NCI-H82 (cell line): ENCODE measurements at regions not wholly inside any gene's neighbourhood (a gene's known extent, or its start where the extent isn't known, plus 50 kb on each side); places are given as distances from the start of the nearest gene placed in this dataset.
A peak's percentile ranks its signal among the peaks of the same experiment; 100 is the strongest.

Source experiments
- DNase-seq: peaks from one replicate; lab custom pipeline; 2025; lab: John Stamatoyannopoulos, UW

GRCh38 chr3:153072382-153072781 is 89.6 kb upstream of the RAP2B start:
- DNase-seq = no peak

DNA sequence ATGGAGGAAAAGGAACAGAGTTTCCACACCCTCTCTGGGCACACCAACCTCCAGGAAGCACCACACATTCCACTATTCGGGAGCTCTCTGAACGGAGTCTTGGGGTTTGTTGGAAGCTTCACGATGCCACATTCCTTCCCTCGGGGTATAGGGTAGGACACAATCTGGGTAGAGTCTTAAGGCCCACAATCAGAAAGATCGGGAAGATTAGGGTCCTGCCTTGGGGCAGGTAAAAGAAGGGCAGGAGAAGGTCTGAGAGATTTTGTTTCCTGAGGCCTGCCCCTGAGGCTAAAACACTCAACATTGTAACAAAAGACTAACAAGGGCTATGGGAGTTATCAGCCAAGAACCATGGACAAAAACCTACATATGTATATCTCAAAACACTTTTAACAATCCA is 89.2 kb upstream of the RAP2B start:
- no peak for DNase-seq

DNA sequence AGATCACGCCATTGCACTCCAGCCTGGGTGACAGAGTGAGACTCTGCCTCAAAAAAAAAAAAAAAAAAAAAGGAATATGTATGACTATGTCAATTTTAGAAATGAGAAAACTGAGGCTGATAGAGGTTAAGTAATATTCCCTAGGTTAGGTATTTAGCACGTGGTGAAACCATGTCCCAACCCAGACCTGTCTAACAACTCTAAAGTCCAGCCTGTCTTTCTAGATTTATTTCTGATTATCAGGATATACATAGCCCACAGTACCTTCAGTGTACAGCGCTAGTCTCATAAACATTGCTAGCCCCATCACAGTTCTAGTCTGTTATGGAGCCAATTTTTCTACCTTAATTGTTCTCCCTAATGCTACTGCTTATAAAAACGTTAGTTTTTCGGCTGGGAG is 88.4 kb upstream of the RAP2B start:
- DNase-seq = no peak

DNA sequence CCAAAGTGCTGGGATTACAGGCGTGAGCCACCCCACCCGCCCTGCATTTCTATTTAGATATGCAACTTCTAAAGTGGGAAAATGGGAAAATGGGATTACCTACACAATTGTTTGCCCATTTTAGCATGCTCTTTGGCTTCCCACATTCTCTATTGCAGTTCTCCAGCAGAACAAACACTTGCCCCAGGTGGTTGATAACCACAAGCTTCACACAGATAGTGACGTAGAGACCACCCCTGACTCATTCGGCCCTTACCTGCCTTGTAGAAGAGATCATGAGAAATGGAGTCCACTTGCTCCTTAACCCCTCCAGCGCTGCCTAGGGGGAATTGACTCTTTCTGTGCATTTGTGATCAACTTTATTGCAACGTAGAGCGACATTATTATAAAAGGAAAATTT is 83.2 kb upstream of the RAP2B start:
- DNase-seq = no peak

GRCh38 chr3:153079386-153079785 is 82.6 kb upstream of the RAP2B start:
- peak; percentile 82 for DNase-seq

DNA sequence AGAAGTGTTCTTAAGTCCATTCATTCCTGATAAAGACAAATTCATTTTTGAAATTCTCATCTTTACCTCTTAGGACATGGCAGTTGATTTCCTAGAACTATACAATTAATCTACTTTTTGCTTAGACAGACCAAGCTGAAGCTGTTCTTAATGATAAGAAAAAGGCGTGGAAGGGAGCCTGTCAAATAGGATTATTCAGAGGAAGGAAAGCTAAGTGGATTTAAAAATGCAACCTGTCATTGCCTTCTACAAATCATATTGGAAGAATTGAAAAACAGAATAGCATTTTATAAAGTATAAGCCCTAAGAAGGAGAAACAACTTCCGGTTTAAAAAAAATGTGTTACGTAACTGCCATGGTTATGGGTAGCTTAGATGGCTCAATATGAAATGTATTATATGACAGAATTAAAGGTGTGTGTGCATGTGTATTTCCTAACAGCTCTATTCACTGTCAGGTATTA is 81.2 kb upstream of the RAP2B start:
- peak; percentile 95 for DNase-seq

DNA sequence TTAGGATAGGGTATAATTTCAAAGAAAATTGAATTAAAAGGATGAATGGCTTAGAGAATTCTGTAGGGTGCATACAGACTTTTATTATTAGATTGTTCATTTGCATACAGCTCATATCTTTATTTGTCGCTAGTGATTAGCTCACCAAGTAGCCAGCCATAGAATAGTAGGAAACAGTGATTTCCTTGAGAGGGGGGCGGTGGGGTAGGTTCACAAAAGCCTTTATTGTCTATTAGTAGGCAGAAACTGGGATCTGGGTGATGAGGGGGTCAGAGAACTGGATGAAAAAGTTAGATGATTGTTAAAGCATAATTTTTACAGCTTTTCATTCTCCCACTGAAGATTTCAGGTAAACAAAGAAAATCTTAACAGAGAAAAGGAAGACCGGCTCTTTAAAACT is 77.6 kb upstream of the RAP2B start:
- no peak for DNase-seq

DNA sequence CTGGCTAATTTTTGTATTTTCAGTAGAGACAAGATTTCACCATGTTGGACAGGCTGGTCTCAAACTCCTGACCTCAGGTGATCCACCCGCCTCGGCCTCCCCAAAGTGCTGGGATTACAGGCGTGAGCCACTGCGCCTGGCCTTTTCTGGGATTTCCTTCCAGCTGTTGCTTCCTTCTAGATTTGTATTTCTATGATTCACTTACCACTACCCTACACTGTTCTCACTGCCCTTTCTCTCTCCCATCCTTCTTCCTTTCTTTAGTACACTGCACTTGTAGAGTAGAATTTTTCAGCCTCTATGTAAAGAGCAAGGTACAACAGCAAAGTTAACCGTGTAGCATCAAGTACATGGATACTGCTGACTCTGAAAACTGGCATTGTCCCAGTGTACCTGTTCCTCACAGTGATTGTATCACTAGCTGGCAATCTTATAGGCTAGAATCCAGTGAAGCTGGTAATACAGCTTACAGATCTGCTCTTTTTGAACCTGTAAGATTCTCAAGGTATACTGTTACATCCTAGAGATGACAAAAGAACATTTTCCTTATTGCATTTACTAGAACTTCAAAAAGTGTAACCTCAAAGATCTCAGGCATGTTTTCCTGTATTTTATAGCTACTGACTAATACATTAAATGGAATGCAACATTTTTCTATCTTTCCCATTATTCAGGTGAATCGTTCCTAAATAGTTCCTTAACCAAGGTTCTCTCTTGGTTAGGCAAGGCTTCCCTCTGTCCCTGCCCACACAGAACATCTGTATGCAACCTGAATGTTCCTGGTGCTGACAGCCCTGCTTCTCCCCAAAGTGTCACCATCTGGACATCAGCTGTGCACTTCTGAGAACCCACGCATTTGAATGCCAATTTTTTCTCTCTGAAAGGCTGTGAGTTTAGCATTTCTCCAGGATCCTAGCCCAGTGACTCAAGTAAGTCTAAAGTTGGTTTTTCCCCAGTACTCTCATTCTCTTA is 74.1 kb upstream of the RAP2B start:
- no peak for DNase-seq

DNA sequence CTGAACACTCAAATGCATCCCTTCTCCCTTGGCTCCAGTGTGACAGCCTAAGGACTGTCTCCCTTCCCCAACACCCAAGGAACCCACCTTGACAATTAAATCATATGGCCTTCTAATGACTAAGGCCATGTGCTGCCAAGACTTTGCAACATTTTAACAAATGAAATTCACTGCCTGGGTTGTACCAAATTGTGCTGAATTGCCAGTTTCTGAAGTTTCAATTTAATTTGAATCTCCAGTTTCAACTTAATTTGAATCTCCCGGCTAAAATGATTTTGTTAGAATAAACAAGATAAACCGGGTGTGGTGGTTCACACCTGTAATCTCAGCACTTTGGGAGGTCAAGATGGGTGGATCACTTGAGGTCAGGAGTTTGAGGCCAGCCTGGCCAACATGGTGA is 72.4 kb upstream of the RAP2B start:
- no peak for DNase-seq

- no peak for DNase-seq
Measured at GRCh38 chr3:153090973-153091372, 71.1 kb upstream of the RAP2B start.

- no peak for DNase-seq
Measured at GRCh38 chr3:153093629-153094028, 68.4 kb upstream of the RAP2B start.

DNA sequence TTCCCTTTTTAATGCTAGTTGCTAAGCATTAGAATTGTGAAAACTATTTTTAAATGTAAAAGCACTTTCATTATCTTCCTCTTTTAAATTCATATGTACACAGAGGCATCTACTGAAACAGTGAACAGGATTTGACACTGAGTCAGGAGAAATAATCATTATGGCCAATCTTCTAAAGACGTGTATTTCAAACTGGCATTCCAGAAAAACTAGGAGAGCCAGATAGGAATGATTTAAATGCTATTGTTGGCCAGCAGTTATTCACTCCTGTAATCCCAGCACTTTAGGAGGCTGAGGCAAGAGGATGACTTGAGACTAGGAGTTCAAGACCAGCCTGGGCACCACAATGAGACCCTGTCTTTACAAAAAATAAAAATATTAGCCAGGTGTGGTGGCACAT is 67.6 kb upstream of the RAP2B start:
- DNase-seq = no peak

DNA sequence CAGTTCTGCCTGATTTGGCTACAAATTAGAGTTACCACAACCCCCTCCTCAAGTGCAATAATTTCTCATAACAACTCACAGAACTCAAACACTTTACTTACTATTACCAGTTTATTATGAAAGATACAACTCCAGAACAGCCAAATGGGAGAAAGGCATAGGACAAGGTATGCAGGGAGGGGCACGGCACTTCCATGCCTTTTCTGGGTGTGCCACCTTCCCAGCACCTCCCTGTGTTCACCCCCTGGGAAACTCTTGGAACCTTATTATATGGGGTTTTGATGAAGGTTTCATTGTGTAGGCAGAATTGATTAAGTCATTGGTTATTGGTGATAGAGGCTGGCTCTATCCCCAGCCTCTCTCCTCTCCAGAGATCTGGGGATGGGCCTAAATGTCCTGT is 66.6 kb upstream of the RAP2B start:
- no peak for DNase-seq

- DNase-seq = no peak
Measured at GRCh38 chr3:153096731-153097131, 65.3 kb upstream of the RAP2B start.

GRCh38 chr3:153097213-153097612 is 64.8 kb upstream of the RAP2B start:
- no peak for DNase-seq

- DNase-seq = no peak
Measured at GRCh38 chr3:153099131-153099530, 62.9 kb upstream of the RAP2B start.

- no peak for DNase-seq
Measured at GRCh38 chr3:153103406-153103945, 58.5 kb upstream of the RAP2B start.

DNA sequence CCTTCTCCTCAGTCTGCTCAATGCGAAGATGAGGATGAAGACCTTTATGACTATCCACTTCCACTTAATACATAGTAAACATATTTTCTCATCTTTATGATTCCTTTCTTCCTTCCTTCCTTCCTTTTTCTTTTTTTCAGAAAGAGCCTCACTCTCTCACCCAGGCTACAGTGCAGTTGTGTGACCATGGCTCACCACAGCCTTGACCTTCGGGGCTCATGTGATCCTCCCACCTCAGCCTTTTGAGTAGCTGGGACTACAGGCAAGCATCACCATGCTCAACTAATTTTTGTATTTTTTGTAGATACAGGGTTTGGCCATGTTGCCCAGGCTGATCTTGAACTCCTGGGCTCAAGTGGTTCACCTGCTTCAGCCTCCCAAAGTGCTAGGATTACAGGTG is 52.0 kb upstream of the RAP2B start:
- no peak for DNase-seq

DNA sequence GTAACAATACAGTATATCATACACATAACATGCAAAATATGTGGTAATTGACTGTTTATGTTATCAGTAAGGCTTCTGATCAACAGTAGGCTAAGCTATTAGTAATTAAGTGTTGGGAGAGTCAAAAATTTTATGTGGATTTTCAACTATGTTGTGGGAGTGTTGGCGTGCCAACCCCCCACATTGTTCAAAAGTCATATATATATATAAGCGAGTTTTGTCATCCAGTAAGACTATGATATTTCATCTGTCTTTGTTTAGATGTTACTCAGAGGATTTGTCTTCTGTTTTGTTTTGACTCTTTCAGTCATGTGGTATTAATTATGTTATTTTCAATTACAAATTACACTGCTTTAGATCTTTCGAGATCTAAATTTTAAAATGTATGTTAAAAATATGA is 51.0 kb upstream of the RAP2B start:
- no peak for DNase-seq
